K562 (cell line): ENCODE measurements at regions not wholly inside any gene's neighbourhood (a gene's known extent, or its start where the extent isn't known, plus 50 kb on each side); places are given as distances from the start of the nearest gene placed in this dataset.

Experiments used
- ATAC-seq: fragments of 200-7000 bp; cut with Tn5 transposase; 3 replicates; pipeline ENCODE4 v1.9.1; 2020; ENCODE audit warnings: moderate library complexity
- BruUV-seq: library from RNA; stranded (reverse); fragments of 400-500 nt; replicated peaks from 2 replicates; lab custom pipeline; 2021; lab: Mats Ljungman, UMichigan
- CTCF ChIA-PET: fragments of 300-600 bp; formaldehyde crosslinking; extraction: SDS; loops from one replicate; lab custom pipeline; 2021; ENCODE audit warnings: low intra/inter-chr PET ratio; lab: Yijun Ruan, JAX
- POLR2A ChIA-PET: fragments of 300-600, 350-650 bp; sonication (Branson Sonifier 250); formaldehyde crosslinking; extraction: SDS; loops from one replicate; lab custom pipeline; 2021; ENCODE audit warnings: antibody characterized with exemption, inconsistent platforms; lab: Yijun Ruan, JAX
- DNase-seq, 4 experiments: peaks; one replicate each; pipeline versions ENCODE4 v3.0.0 to v3.0.0-alpha.2; 2011 to 2018; ENCODE audit warnings: low spot score in 3 of 4, mixed read lengths in 3 of 4; ENCODE audit errors: extremely low read depth in 1 of 4
- FAIRE-seq: peaks from 2 replicates; lab custom pipeline; 2011; peaks lifted over from hg19 to GRCh38; lab: Jason Lieb, UNC
- H2AFZ ChIP-seq: 2 replicates; pipeline ENCODE4 v1.6.0; 2011; ENCODE audit warnings: low read depth, low read length, control low read depth, inconsistent platforms
- H3K27ac ChIP-seq: fragments of 200-600 bp; 3 replicates; pipeline ENCODE4 v1.8.0; 2011; ENCODE audit warnings: low read depth, mild to moderate bottlenecking, control low read depth, inconsistent platforms, low read length, moderate library complexity, mixed read lengths; ENCODE audit errors: extremely low read depth
- H3K27me3 ChIP-seq, 2 experiments: fragments of 300-600 bp in 1 of 2; 2 replicates in 1 of 2; 3 replicates in 1 of 2; pipeline versions ENCODE4 v1.6.0 to v1.8.0; 2011; ENCODE audit warnings: inconsistent platforms in 2 of 2, low read length in 2 of 2, mild to moderate bottlenecking in 1 of 2, mixed read lengths in 1 of 2, moderate library complexity in 1 of 2; ENCODE audit not compliant: control insufficient read depth in 2 of 2, insufficient read depth in 2 of 2
- H3K36me3 ChIP-seq: fragments of 300-600 bp; 3 replicates; pipeline ENCODE4 v1.8.0; 2011; ENCODE audit warnings: mild to moderate bottlenecking, low read length, inconsistent platforms; ENCODE audit not compliant: control insufficient read depth, insufficient read depth
- H3K4me1 ChIP-seq, 2 experiments: fragments of 200-600 bp in 1 of 2; replicated peaks in 1 of 2; 2 replicates in 1 of 2; 3 replicates in 1 of 2; pipeline versions ENCODE4 v1.5.1 to v1.8.0; 2011; ENCODE audit warnings: inconsistent platforms in 2 of 2, low read length in 2 of 2, mild to moderate bottlenecking in 1 of 2, mixed read lengths in 1 of 2, moderate library complexity in 1 of 2; ENCODE audit not compliant: control insufficient read depth in 2 of 2, insufficient read depth in 2 of 2
- H3K4me2 ChIP-seq: 2 replicates; pipeline ENCODE4 v1.6.1; 2011; ENCODE audit warnings: low read length, control low read depth, inconsistent platforms, mixed read lengths; ENCODE audit not compliant: insufficient read depth
- H3K4me3 ChIP-seq: fragments of 200-600 bp; sonication (generic), shearing (Covaris generic); 2 replicates; pipeline ENCODE4 v1.5.1; 2016; ENCODE audit warnings: control low read depth, inconsistent platforms
- H3K79me2 ChIP-seq: fragments of 200-600 bp; 3 replicates; pipeline ENCODE4 v1.8.0; 2011; ENCODE audit warnings: low read length, inconsistent platforms; ENCODE audit not compliant: control insufficient read depth, insufficient read depth
- H3K9ac ChIP-seq, 2 experiments: 2 replicates each; pipeline versions ENCODE4 v1.6.0 to v1.6.1; 2011; ENCODE audit warnings: low read depth in 2 of 2, low read length in 2 of 2, control low read depth in 1 of 2, inconsistent platforms in 1 of 2, mild to moderate bottlenecking in 1 of 2, mixed read lengths in 1 of 2; ENCODE audit not compliant: insufficient read depth in 1 of 2
- H3K9me1 ChIP-seq: one replicate; pipeline ENCODE4 v1.6.0; 2011; ENCODE audit warnings: inconsistent platforms, mild to moderate bottlenecking, low read length, moderate library complexity; ENCODE audit not compliant: control insufficient read depth, insufficient read depth
- H3K9me3 ChIP-seq: replicated peaks from 2 replicates; pipeline ENCODE4 v1.5.1; 2011; ENCODE audit warnings: low read depth, low read length, inconsistent platforms; ENCODE audit not compliant: control insufficient read depth, insufficient read depth
- H4K20me1 ChIP-seq: replicated peaks from 2 replicates; pipeline ENCODE4 v1.6.1; 2011; ENCODE audit warnings: low read length, inconsistent platforms, mixed read lengths; ENCODE audit not compliant: control insufficient read depth, insufficient read depth
- MXI1 ChIP-seq: IDR thresholded peaks from 2 replicates; pipeline ENCODE4 v1.6.1; 2011; ENCODE audit warnings: low read depth, mild to moderate bottlenecking, improper control_type of control experiment, low read length
- MYC ChIP-seq, 2 experiments: fragments of 250-450 bp in 1 of 2; sonication (Bioruptor Pico) in 1 of 2; IDR thresholded peaks; 2 replicates each; pipeline versions ENCODE4 v1.5.1 to v1.6.1; 2012 to 2021; ENCODE audit warnings: low read depth in 2 of 2, borderline replicate concordance in 1 of 2, improper control_type of control experiment in 1 of 2, low read length in 1 of 2, mild to moderate bottlenecking in 1 of 2, moderate library complexity in 1 of 2
- WGBS: fragments of 100-300 bp; shearing (Covaris generic); methylation state at CpG from one replicate; pipeline ENCODE4 v1.1.6; 2016; ENCODE audit warnings: low coverage, mixed read lengths; ENCODE audit not compliant: insufficient coverage; ENCODE audit errors: missing lambda C conversion rate; 5-methylcytosine and 5-hydroxymethylcytosine counted together
- in situ Hi-C: fragments of 300-500 bp; cut with MboI; formaldehyde crosslinking; loops from 4 replicates; pipeline ENCODE4 v1.15.0; 2018; ENCODE audit warnings: inconsistent platforms, mixed read lengths
- intact Hi-C: fragments of 100-400 bp; cut with micrococcal nuclease; formaldehyde crosslinking; loops from 2 replicates; pipeline ENCODE4 v1.14.2; 2022
- TF ChIP-seq, protein P1 (sequence below), 3 experiments: fragments of 200-800 bp in 1 of 3; fragments of 250-450 bp in 1 of 3; fragments of 450-650 bp in 1 of 3; sonication (Bioruptor Pico) in 1 of 3; sonication (Bioruptor generic) in 1 of 3; formaldehyde crosslinking in 1 of 3; IDR thresholded peaks; 2 replicates each; pipeline versions ENCODE4 v1.6.1 to v1.8.0; 2016 to 2022; ENCODE audit warnings: mild to moderate bottlenecking in 2 of 3, missing genetic modification characterization in 2 of 3, missing compliant biosample characterization in 1 of 3, moderate library complexity in 1 of 3

DNA sequence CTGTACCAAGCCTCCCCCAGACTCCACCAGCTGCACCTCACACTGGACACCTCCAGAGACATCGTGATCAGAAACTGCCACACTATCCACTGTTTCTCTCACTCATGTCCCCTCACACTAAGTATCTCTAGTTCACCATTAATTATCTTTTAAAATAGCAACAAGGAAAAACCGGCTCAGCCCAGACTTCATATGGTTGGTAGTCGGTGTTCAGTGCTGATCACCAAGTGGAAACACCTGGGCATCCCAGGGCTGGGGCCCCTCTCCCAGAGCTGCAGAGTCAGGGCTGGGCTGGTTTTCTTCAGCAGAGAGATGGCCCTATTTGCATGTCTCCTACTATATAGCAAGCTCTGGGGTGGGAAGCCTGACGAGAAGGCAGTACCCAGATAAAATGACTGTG lies 1140.0 kb downstream of the TMEM121 start:
- DNase-seq (no peak), FAIRE-seq (no peak), ATAC-seq (no peak)
- no peak overlapping the region for H3K9ac ChIP-seq
- H3K9me1 ChIP-seq = no peaks in the 10 kb centered on the region
- intact Hi-C loops = no loop called here
- in situ Hi-C loops = no loop called here
- H3K27ac ChIP-seq = no peak overlapping the region
- H3K4me2 ChIP-seq = no peak overlapping the region
- H3K4me3 ChIP-seq = no peak overlapping the region
- peaks cover 4% of the 10 kb centered on the region; the same call in 1 of the 2 replicates for H3K9me3 ChIP-seq
- H2AFZ ChIP-seq = no peak overlapping the region
- no peaks in the 10 kb centered on the region for H3K4me1 ChIP-seq
- ChIA-PET POLR2A (no interaction called here), CTCF (no interaction called here)
- H4K20me1 ChIP-seq = no peaks in the 10 kb centered on the region
- no peaks in the 10 kb centered on the region for H3K79me2 ChIP-seq
- no TSS peak for BruUV-seq
- WGBS = 2% methylated on average over 4 of the region's 4 CpGs
- H3K36me3 ChIP-seq = no peaks in the 10 kb centered on the region
- TF ChIP-seq MYC (IDR thresholded peaks at IDR 0.05; ENCODE audit: low read depth, low read length) (no peak), MYC (CRISPR knock-in tag; IDR thresholded peaks at IDR 0.05; ENCODE audit: borderline replicate concordance, low read depth) (no peak), MXI1 (no peak)
- TF ChIP-seq, protein P1, sequence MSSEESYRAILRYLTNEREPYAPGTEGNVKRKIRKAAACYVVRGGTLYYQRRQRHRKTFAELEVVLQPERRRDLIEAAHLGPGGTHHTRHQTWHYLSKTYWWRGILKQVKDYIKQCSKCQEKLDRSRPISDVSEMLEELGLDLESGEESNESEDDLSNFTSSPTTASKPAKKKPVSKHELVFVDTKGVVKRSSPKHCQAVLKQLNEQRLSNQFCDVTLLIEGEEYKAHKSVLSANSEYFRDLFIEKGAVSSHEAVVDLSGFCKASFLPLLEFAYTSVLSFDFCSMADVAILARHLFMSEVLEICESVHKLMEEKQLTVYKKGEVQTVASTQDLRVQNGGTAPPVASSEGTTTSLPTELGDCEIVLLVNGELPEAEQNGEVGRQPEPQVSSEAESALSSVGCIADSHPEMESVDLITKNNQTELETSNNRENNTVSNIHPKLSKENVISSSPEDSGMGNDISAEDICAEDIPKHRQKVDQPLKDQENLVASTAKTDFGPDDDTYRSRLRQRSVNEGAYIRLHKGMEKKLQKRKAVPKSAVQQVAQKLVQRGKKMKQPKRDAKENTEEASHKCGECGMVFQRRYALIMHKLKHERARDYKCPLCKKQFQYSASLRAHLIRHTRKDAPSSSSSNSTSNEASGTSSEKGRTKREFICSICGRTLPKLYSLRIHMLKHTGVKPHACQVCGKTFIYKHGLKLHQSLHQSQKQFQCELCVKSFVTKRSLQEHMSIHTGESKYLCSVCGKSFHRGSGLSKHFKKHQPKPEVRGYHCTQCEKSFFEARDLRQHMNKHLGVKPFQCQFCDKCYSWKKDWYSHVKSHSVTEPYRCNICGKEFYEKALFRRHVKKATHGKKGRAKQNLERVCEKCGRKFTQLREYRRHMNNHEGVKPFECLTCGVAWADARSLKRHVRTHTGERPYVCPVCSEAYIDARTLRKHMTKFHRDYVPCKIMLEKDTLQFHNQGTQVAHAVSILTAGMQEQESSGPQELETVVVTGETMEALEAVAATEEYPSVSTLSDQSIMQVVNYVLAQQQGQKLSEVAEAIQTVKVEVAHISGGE (CRISPR knock-in tag; IDR thresholded peaks at IDR 0.05) = no peak
- H3K27me3 ChIP-seq = no peaks in the 10 kb centered on the region
